Non-pigmented ciliary epithelial cell (primary cell): ENCODE measurements at regions not wholly inside any gene's neighbourhood (a gene's known extent, or its start where the extent isn't known, plus 50 kb on each side); places are given as distances from the start of the nearest gene placed in this dataset.
A peak's percentile ranks its signal among the peaks of the same experiment; 100 is the strongest.
"Not testable (repeated sequence)": the region's sequence is repeated elsewhere in the genome, so short reads cannot be mapped to it uniquely, and the experiment has no call there.

ENCODE experiments used
- DNase-seq: peaks from one replicate; pipeline ENCODE4 v3.0.0-alpha.2; 2010; ENCODE audit warnings: low read depth

DNA sequence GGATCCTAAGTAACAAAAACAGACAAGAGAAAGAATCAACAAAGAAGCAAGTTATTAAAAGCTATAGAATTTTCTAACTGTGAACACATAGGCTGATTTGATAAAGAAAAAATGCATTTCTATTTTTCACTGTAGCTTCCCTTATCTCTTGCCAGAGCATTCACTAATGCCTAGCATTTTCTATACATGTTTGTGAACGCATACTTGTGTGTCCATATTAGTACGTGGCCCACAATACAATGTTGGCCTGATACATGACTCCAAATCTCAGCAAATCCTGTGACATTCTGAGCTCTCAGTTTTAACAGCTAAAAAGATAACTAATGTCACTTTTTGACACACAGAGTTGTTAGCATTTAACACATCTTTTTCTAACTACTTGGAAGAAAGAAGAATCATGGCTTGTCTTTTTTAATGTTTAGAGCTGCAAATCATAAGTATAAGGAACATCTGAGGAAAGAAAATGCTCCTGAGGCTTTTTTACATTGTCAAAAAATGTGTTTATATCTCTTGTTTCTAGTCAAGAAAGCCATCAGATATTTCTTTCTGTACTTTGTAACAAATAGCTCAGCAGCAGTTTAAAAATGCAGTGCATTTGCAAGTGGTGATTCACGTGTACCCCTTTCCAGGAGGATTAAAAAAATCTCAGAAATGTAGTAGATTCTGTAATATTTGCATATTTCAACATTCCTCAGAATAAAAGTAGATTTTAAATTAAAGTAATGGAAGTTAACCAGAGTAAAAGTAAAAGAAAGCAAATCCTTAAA is 1646.8 kb upstream of the TMEFF2 start:
- no peak for DNase-seq

DNA sequence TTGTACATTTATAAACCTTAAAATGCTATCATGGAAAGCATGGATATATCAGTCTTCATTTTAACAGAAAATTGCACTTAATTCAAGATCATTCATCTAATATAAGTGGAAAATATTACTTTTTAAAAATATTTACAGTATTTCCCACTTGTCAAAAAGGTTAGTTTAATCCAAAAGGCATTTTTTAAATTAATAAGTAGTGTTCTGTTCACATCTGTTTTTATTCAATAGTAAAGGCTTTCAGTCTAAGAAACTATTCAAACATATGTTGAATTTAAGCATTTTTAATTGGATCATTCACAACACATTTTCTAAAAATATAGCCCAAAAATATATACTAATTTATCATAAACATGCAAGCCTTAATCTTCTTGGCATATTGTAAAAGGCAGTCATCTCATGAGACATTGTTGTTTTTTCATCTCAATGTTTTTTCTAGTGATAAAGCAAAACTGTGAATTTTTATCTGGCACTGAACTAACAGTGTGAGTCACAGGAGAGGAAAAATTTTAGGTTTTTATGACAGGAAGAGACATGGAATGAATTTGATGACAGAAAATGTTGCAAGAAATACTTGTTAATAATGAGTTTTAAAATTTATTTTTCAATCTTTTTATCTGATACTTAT is 1642.5 kb upstream of the TMEFF2 start:
- no peak for DNase-seq

DNA sequence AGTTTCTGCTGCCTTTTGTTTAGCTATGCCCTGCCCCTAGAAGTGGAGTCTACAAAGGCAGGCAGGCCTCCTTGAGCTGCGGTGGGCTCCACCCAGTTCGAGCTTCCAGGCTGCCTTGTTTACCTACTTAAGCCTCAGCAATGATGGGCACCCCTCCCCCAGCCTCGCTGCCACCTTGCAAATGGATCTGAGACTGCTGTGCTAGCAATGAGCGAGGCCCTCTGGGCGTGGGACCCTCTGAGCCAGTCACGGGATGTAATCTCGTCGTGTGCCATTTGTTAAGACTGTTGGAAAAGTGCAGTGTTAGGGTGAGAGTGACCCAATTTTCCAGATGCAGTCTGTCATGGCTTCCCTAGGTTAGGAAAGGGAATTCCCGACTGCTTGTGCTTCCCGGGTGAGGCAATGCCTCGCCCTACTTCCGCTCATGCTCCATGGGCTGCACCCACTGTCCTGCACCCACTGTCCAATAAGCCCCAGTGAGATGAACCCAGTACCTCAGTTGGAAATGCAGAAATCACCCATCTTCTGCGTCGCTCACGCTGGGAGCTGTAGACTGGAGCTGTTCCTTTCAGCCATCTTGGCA is 1641.8 kb upstream of the TMEFF2 start:
- DNase-seq, result not testable (repeated sequence)

DNA sequence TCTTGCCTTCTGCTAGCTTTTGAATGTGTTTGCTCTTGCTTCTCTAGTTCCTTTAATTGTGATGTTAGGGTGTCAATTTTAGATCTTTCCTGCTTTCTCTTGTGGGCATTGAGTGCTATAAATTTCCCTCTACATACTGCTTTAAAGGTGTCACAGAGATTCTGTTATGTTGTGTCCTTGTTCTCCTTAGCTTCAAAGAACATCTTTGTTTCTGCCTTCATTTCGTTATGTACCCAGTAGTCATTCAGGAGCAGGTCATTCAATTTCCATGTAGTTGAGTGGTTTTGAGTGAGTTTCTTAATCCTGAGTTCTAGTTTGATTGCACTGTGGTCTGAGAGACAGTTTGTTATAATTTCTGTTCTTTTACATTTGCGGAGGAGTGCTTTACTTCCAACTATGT is 1639.2 kb upstream of the TMEFF2 start:
- not testable (repeated sequence) for DNase-seq

DNA sequence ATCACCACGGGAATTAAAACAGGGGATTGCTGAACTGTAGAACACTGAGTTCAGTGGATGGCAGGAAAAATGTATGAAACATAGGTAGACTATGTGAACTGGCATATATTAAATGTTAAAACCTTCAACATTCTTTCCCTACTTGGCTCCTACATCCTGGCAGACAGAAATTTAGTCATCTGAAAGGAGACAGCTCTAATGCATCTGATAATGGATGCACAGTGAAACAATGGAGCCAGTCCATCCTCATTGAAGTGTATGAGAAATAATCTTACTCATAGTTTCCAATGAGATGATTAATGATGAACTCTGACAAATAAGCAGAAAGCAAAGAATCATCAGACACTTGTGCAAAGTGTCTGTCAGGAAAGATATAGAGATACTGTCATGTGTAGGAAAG is 1629.7 kb upstream of the TMEFF2 start:
- DNase-seq, result peak; percentile 78

DNA sequence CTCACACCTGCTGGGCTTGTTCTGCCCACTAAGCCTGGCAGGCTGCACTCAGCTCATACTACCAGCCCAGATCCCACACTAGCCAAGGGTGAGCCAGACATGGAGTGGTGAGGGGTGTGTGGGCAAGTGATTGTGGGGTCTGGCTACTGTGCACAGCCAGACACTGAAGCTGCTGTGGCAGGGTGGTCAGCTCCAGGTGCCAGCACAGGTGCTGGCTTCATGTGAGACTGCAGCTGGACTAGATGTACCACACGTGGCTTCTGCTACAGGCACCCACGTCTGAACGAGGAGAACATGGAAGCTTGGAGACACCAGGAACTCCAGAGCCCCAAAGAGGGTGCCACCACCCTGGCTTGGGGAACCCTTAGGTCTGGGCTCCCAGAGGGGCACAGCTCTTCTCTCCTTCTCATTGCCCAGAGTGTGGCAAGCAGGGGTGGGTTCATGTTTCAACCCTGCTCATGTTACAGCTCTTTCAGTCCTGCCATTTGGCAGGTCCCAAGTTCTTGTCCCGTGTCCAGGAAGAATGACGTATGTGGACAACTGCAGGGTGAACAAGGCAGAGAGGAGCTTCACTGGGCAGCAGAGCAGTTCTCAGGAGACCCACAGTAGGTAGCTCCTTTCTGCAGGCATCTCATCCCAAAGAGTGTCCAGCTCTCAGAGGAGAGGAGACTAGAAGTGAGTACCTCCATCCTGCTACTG is 1624.2 kb upstream of the TMEFF2 start:
- DNase-seq, result no peak

DNA sequence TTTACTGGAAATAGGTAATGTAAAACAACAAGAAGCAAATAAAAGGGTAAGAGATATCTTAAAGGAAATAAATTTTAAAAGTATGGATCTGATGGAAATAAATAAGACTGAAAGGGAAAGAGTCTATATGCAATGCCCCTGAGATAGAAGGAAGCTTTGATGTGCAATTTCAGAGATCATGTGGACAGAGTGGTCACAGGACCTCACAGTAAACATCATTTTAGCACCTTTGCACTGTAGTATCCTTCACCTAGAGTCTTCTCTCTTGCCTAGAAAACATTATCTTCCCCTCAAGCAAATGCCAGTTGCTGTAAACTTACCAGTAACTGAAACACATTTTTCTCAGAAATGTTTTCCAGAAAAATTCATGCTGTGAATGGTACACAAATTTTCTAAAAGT is 1621.3 kb upstream of the TMEFF2 start:
- DNase-seq, result no peak

DNA sequence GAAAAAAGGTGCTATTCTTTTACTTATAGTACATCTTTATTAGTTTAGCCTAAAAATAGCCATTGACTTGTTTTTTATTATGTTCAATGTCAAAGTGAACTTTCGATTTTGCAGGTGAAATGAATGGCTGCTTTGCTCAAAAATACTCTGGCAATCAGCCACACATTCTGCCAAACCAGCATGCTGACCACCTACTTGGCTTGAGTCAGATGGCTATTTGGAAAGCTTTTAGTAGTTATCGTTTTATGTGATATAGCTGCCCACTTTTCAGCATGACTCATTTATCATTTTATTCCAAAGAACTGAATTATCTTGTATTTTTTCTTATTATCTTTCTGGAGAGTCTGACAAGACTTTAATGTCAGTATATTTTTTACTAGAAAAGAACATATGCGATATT is 1615.8 kb upstream of the TMEFF2 start:
- peak; percentile 23 for DNase-seq

DNA sequence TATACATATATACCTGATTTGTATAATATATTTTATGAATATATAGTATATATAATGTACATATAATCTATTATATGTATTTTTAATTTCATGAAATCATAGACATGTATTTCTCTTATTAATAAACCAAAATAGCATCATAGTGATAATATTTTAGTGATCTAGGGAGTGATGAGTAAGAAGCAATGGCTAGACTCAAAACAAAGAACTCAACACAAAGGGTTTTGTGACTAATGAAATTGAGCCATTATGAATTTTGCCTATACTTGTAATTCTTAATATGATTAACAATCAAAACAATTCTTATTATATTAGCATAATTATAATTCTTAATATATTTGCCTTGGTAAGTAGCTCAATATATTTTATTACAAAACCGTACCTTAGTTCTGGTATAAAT is 1614.1 kb upstream of the TMEFF2 start:
- DNase-seq, result no peak

DNA sequence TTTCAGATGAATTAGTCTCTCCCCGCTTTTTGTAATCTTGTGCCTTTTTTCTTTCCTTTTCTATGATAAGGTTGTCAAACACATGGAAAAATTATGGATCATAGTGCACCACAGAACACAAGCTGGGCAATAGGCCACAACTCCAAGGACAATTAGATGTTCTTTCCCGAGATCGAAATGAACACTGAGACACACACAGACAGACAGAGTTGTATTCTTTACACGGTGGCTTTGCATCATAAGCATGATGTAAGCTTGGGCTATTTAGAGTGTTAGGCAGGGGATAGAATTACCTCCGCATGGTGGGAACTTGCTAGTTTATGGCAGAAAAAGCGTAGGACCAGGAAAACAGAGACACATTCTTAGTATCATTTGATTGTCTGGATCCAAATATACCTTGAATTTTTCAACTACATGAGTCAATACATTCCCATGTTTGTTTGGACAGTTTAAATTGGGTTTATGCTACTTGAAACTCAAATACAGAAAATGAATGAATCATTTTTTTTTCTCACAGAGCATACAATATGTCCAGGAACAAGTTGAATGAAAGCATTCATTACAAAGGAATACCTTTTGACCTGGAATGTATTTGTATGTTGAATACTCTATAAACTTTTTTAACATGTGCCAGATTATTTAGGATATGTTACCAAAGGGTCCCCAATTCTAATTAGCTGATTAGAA is 1611.5 kb upstream of the TMEFF2 start:
- no peak for DNase-seq

DNA sequence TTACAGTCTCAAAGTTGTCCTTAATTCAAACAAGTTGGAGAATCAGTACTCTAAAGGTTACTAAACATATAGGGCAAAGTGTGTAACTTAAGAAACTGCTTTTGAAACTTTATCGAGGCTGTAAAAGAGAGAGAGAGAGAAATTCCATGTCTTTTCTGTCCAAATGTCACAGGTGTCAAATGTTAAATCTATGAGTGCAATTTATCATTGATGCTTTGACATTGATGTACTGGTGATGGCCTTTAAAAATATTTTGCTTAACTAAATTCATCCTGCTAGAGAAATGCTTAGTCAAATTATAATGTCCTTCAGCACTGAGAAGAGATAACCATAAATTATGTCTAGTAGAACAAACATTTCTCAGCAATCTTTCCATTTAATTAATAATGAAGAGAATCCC is 1602.1 kb upstream of the TMEFF2 start:
- DNase-seq, result no peak

DNA sequence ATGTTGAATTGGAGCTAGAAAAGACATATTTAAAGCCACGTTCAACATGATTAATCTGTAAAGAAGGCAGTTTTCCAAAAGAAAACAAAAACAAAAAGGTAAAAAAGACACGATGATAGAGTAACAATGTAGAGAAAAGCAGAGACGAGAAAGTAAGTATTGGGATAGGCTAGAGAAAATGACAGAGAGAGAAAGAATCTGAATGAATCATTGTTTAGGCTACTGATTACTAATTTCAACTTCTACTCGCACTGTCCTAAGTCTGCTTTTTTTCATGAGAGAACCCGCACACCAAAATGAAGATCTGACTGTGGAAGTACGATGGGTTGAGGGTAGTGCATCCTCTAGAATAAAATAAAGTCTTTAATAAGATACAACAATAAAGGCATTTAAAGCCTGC is 1599.2 kb upstream of the TMEFF2 start:
- peak; percentile 51 for DNase-seq

DNA sequence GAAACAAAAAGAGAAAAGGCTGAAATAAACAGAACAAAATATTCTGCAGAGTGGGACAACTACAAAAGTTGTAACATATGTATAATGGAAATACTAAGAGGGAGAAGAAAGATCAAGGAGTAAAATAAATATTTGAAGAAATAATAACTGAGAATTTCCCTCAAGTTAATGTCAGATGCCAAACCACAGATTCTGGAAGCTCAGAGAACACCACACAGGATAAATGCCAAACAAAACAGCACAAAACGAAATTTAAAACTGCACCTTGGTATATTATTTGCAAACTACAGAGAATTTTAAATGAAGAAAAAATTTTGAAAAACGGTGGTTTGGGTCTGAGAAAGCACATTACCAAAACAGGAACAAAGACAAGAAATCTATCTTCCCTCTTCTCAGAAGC is 1588.9 kb upstream of the TMEFF2 start:
- no peak for DNase-seq

DNA sequence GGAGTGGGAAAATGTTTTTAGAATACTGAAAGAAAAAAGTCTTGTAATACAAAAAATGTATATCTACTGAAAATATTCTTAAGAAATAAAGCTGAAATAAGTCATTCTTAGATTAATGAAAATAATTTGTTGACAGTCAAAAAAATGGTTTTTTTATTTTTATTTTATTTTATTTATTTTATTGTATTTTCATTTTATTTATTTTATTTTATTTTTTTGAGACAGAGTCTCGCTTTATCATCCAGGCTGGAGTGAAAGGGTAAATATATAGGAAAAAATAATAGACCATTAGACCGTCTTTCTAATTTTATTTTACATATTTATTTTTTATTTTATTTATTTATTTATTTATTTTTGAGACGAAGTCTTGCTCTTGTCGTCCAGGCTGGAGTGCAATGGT is 1583.6 kb upstream of the TMEFF2 start:
- DNase-seq, result no peak

DNA sequence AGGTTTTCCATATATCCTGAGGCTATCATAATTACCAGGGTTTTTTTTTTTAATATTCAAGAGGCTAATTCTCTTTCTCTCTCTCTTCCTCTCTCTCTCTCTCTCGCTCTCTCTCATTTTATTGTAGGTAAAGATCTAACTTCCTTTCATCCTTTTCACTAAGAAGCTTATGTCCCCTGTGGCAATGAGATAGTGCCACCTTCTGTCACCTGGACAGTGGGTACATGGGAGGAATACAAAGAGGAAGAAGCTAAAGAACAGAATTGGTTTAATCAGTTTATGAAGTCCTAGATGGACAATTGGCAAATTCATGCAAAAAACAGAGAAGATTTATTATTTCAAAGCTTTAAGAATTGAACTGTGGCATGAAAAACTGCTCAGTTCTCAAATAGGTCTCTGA is 1582.3 kb upstream of the TMEFF2 start:
- DNase-seq, result no peak

DNA sequence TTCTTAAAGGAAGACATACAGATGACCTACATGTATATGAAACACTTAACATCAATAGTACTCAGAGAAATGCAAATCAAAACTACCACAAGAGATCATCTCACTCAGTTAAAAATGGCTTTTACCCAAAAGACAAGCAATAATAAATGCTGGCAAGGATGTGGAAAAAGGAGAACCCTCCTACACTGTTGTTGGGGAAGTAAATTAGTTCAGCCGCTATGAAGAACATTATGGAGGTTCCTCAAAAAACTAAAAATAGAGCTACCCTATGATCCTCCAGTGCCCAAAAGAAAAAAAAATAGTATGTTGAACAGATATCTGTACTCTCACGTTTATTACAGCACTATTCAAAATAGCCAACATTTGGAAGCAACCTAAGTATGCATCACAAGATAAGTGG is 1579.4 kb upstream of the TMEFF2 start:
- DNase-seq, result no peak

DNA sequence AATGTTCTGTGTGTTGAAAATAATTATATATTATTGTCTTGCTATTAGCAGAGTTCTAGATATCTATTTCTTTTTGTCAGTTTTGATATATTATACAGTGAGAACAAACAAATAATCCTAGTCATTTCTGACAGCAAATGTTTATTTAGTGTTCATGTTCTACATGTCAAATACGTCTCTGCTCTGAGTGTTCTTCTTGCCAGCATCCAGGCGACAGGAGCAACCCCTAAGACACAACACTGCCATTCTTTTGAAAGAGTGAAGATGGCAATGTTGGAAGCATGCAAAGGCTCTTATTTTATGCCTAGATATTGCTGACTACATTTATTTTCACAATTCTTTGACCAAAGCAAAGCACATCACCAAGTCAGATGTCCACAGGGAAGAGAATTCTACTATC is 1556.6 kb upstream of the TMEFF2 start:
- DNase-seq, result no peak

DNA sequence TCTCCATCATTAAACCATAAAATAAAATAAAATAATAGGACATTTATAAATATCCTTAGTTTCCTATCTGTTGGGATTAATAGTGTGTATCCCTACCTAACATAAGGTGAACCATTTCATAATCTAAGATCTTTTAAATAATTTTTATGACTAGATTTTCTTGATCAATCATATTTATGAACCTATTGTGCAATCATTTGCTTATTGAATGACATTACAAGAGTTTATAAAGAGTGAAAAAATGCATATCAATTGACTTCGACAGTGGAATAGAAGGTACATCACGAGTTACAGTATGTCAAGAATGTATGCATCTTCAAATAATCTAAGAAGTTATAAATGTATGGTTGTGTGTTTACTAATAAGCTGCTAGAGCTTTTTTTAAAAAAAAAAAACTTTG is 1554.8 kb upstream of the TMEFF2 start:
- no peak for DNase-seq

DNA sequence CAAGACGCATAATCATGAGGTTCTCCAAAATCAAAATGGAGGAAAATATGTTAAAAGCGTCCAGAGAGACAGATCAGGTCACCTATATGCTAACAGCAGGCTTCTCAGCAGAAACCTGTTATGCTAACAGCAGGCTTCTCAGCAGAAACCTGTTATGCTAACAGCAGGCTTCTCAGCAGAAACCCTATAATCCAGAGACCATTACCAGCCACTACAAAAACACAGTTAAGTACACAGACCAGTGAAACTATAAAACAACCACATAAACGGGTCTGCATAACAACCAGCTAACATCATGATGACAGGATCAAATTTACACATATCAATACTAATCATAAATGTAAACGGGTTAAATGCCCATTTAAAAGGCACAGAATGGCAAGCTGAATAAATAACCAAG is 1548.4 kb upstream of the TMEFF2 start:
- DNase-seq, result no peak

DNA sequence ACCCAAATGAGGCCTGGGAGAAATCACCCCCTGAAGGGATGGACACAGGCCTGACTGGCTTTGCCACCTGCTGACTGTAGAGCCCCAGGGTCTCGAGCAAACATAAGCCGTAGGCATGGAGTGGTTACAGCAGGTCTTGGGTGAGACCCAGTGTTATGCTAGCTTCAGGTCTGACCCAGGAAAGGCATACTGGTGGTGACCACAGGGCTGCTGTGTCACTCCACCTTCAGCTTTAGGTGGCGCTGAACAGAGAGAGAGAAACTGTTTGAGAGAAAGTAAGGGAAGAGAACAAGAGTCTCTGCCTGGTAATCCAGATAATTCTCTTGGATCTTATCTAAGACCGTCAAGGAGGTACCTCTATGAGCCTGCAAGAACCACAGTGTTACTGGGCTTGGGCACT is 1544.2 kb upstream of the TMEFF2 start:
- no peak for DNase-seq

DNA sequence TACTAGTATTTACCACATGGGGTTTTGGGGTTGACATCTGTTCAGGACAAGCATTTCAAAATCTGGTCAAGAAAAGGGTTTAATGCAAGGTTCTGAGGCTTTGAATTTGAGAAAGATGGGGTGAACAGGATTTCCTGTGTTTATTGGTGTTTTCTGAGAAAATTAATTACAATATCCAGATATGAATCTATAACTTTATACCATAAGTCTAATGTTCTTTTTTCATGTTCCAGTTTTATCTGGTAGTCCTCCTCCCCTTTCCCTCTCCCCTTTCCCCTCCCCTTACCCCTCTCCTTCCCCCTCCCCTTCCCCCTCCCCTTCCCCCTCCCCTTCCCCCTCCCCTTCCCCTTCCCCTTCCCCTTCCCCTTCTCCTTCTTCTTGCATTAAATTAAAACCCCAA is 1518.2 kb upstream of the TMEFF2 start:
- no peak for DNase-seq

DNA sequence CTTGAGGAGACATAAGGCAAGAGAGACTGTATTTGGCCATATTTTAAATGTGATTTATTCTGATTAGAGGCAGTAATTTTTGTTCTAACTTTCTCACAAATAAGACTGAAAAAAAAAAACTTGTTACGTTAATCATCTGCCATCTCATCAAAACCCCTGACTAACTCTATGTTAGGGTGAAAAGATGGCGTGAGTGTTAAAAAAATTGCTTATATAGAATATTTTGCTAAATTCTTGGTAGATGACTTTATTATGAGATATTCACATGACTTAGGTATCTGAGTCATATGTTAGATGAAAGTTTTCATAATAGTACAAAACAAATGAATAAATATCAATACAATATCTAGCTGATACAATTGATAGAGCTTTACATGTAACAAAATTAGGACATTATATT is 1508.7 kb upstream of the TMEFF2 start:
- no peak for DNase-seq

DNA sequence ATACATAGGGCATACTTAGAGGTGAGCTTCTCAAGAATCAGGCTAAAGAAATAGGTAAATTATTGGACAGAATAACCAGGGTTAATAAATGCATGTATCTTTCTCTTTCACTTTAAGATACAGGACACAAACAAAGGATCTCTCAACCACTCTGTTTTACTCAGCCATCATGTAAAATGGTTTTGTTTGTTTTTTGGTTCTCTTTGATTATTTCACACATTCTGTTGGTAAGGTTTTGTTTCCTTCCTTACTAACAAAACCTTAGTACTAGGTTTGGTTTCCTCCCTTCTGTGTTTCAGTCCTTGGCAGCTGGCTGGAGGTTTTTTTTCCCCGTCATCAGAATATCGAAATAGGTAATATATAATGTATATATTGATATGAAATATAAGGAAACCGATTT is 1506.8 kb upstream of the TMEFF2 start:
- no peak for DNase-seq
